Keratinocyte (primary cell): ENCODE measurements at regions not wholly inside any gene's neighbourhood (a gene's known extent, or its start where the extent isn't known, plus 50 kb on each side); places are given as distances from the start of the nearest gene placed in this dataset.

Source experiments
- CTCF ChIP-seq, 3 experiments: IDR thresholded peaks in 1 of 3; conservative IDR thresholded peaks in 1 of 3; optimal IDR thresholded peaks in 1 of 3; 2 replicates in 2 of 3; 3 replicates in 1 of 3; pipeline versions ENCODE3 to v1.5.1; 2011; ENCODE audit warnings: low read length in 3 of 3, mild to moderate bottlenecking in 3 of 3, moderate library complexity in 2 of 3, control low read depth in 1 of 3, inconsistent platforms in 1 of 3; ENCODE audit not compliant: insufficient read depth in 2 of 3; ENCODE audit errors: extremely low read depth in 1 of 3
- EZH2 ChIP-seq: IDR thresholded peaks from one replicate; pipeline ENCODE4 v1.6.1; 2012; ENCODE audit warnings: inconsistent platforms, mild to moderate bottlenecking, low read length, moderate library complexity

GRCh38 chr3:177356952-177357351 is 159.7 kb upstream of the TBL1XR1 start:
- TF ChIP-seq CTCF (optimal IDR thresholded peaks at IDR 0.05 in 1 of 3, IDR thresholded peaks at IDR 0.05 in 1 of 3, conservative IDR thresholded peaks at IDR 0.05 in 1 of 3; ENCODE audit: extremely low read depth in 1 of 3, insufficient read depth in 2 of 3, low read length in 3 of 3) (no peak), EZH2 (no peak)
